Natural killer cell treated with Interleukin-12 subunit alpha and Interleukin-12 subunit beta and Interleukin-15 and Interleukin-18, amount 100 ng/mL, for 72 hours (primary cell): ENCODE measurements at regions not wholly inside any gene's neighbourhood (a gene's known extent, or its start where the extent isn't known, plus 50 kb on each side); places are given as distances from the start of the nearest gene placed in this dataset.
"Not testable (repeated sequence)": the region's sequence is repeated elsewhere in the genome, so short reads cannot be mapped to it uniquely, and the experiment has no call there.

Experiments
- ATAC-seq, 2 donors: fragments of 150-1000 bp; cut with Tn5 transposase in 1 of 2; sonication (Bioruptor Pico), chemical (Tn5 transposase) in 1 of 2; 2 replicates each; pipeline ENCODE4 v1.10.0; 2021
- DNase-seq: peaks from one replicate; pipeline ENCODE4 v3.0.0; 2022; ENCODE audit warnings: low spot score
- H3K27ac Mint-ChIP-seq, 2 donors: 1 replicate in 1 of 2; 2 replicates in 1 of 2; pipeline ENCODE4 v1.8.0; 2022; ENCODE audit warnings: mixed read lengths in 2 of 2, mild to moderate bottlenecking in 1 of 2, moderate library complexity in 1 of 2
- H3K27me3 Mint-ChIP-seq, 2 donors: 1 replicate in 1 of 2; 2 replicates in 1 of 2; pipeline ENCODE4 v1.8.0; 2022; ENCODE audit warnings: mixed read lengths in 2 of 2
- H3K36me3 Mint-ChIP-seq: one replicate; pipeline ENCODE4 v1.8.0; 2022; ENCODE audit warnings: mixed read lengths
- H3K4me1 Mint-ChIP-seq, 2 donors: 1 replicate in 1 of 2; 2 replicates in 1 of 2; pipeline ENCODE4 v1.8.0; 2022; ENCODE audit warnings: low read depth in 2 of 2, mixed read lengths in 2 of 2, mild to moderate bottlenecking in 1 of 2
- H3K4me3 Mint-ChIP-seq: one replicate; pipeline ENCODE4 v1.8.0; 2022; ENCODE audit warnings: mixed read lengths
- H3K9me3 Mint-ChIP-seq: 2 replicates; pipeline ENCODE4 v1.8.0; 2022; ENCODE audit warnings: mixed read lengths

GRCh38 chr14:40960257-40960656 is 646.4 kb upstream of the LRFN5 start:
- not testable (repeated sequence) for H3K27me3 Mint-ChIP-seq, H3K4me1 Mint-ChIP-seq, ATAC-seq, H3K4me3 Mint-ChIP-seq, DNase-seq, H3K27ac Mint-ChIP-seq
- Mint-ChIP-seq H3K36me3 (peaks cover 15% of the 10 kb centered on the region), H3K9me3 (peaks cover 11% of the 10 kb centered on the region)

DNA sequence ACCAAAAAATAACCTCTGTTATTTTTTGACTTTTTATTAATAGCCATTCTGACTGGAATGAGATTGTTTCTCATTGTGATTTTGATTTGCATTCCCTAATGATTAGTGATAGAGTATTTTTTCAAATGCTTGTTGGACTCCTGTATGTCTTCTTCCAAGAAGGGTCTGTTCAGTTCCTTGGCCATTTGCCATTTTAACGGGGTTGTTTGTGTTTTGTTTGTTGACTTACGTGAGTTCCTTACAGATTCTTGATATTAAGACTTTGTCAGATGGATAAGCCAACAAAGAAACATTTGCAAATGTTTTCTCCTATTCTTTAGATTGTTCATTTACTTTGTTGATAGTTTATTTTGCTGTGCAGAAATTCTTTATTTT is 651.6 kb upstream of the LRFN5 start:
- Mint-ChIP-seq H3K9me3 (peaks cover 5% of the 10 kb centered on the region), H3K4me3 (no peak overlapping the region), H3K27ac (no peak overlapping the region), H3K36me3 (peaks cover 14% of the 10 kb centered on the region), H3K4me1 (no peaks in the 10 kb centered on the region), H3K27me3 (no peaks in the 10 kb centered on the region)
- no peak for ATAC-seq
- no peak for DNase-seq

GRCh38 chr14:40954448-40955130 is 652.1 kb upstream of the LRFN5 start:
- not testable (repeated sequence) for H3K4me3 Mint-ChIP-seq, ATAC-seq, H3K9me3 Mint-ChIP-seq, H3K4me1 Mint-ChIP-seq, DNase-seq, H3K27me3 Mint-ChIP-seq, H3K27ac Mint-ChIP-seq
- H3K36me3 Mint-ChIP-seq, result peaks cover 14% of the 10 kb centered on the region

GRCh38 chr14:40944521-40944920 is 662.2 kb upstream of the LRFN5 start:
- Mint-ChIP-seq H3K27me3 (no peaks in the 10 kb centered on the region), H3K9me3 (peaks cover 18% of the 10 kb centered on the region), H3K27ac (no peak overlapping the region), H3K4me1 (no peaks in the 10 kb centered on the region), H3K36me3 (no peaks in the 10 kb centered on the region), H3K4me3 (no peak overlapping the region)
- ATAC-seq, result no peak
- DNase-seq, result no peak

- H3K27ac Mint-ChIP-seq, result no peak overlapping the region
- H3K9me3 Mint-ChIP-seq, result peaks cover 17% of the 10 kb centered on the region
- no peak for ATAC-seq
- H3K36me3 Mint-ChIP-seq, result no peaks in the 10 kb centered on the region
- no peaks in the 10 kb centered on the region for H3K4me1 Mint-ChIP-seq
- no peak for DNase-seq
- no peaks in the 10 kb centered on the region for H3K27me3 Mint-ChIP-seq
- no peak overlapping the region for H3K4me3 Mint-ChIP-seq
These were observed 669.8 kb upstream of the LRFN5 start for GRCh38 chr14:40936861-40937260.

DNA sequence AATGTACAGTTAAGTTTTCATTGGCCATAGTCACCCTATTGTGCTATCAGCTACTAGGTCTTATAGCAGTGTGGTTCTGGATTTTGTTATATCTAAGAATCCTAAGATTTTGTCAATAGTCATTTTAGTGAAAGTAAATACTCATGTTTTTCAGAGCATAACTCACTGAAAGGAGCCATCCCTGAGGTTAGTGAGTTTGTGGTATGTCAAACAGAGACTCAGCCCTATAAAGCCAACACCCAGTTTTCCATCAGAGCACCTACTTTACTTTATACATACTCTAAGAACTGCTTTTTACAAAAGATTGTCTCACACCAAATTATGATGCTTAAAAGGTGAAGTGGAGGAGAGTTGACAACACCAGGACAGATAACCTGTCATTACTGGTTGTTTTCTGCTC is 686.3 kb upstream of the LRFN5 start:
- H3K27me3 Mint-ChIP-seq, result no peaks in the 10 kb centered on the region
- no peaks in the 10 kb centered on the region for H3K9me3 Mint-ChIP-seq
- ATAC-seq (no peak), DNase-seq (no peak)
- H3K27ac Mint-ChIP-seq, result no peak overlapping the region
- no peaks in the 10 kb centered on the region for H3K36me3 Mint-ChIP-seq
- no peak overlapping the region for H3K4me3 Mint-ChIP-seq
- H3K4me1 Mint-ChIP-seq, result no peaks in the 10 kb centered on the region

- Mint-ChIP-seq H3K36me3 (no peaks in the 10 kb centered on the region), H3K9me3 (peaks cover 5% of the 10 kb centered on the region), H3K27me3 (no peaks in the 10 kb centered on the region), H3K4me1 (no peaks in the 10 kb centered on the region), H3K27ac (no peak overlapping the region), H3K4me3 (no peak overlapping the region)
- DNase-seq, result no peak
- ATAC-seq, result no peak
These were observed 695.5 kb upstream of the LRFN5 start for GRCh38 chr14:40911141-40911540.

DNA sequence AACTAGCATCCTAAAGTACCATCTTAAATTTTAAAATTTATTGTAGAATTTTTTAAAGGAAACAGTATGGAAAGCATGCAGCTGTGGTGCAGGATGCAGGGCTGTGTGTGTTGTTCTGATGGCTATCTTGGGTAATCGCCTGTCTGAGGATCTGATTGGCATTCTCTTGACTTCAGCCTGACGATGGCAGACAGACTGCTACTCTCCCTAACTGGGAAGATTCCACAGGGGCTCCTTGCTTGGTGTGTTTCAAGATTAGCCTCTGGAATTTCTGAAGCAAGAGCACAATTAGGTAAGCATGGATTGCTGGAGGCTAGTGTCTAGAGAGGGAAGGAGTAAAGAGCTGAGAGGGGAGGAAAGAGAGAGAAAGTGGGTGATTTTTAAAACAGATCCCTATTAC is 696.8 kb upstream of the LRFN5 start:
- H3K4me1 Mint-ChIP-seq, result no peaks in the 10 kb centered on the region
- no peak overlapping the region for H3K27ac Mint-ChIP-seq
- DNase-seq (no peak), ATAC-seq (no peak)
- H3K27me3 Mint-ChIP-seq, result no peaks in the 10 kb centered on the region
- H3K4me3 Mint-ChIP-seq, result no peak overlapping the region
- H3K9me3 Mint-ChIP-seq, result peaks cover 5% of the 10 kb centered on the region
- H3K36me3 Mint-ChIP-seq, result no peaks in the 10 kb centered on the region

GRCh38 chr14:40903709-40904108 is 703.0 kb upstream of the LRFN5 start:
- ATAC-seq (no peak), DNase-seq (no peak)
- H3K27me3 Mint-ChIP-seq, result no peaks in the 10 kb centered on the region
- peaks cover 12% of the 10 kb centered on the region for H3K9me3 Mint-ChIP-seq
- no peak overlapping the region for H3K27ac Mint-ChIP-seq
- no peaks in the 10 kb centered on the region for H3K4me1 Mint-ChIP-seq
- H3K36me3 Mint-ChIP-seq, result peaks cover 2% of the 10 kb centered on the region
- no peak overlapping the region for H3K4me3 Mint-ChIP-seq

DNA sequence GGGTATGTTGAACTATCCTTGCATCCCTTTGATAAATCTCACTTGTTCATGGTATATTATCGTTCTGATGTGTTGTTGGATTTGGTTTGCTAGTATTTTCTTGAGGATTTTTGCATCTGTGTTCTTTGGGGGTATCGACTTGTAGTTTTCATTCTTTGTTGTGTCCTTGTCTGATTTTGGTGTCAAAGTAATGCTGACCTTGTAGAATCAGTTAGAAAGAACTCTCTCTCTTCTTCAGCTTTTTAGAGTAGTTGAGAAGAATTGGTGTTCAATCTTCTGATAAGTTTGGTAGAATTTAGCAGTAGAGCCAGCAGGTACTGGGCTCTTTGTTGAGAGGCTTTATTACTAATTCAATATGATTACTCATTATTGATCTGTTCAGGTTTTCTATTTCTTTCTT is 707.2 kb upstream of the LRFN5 start:
- Mint-ChIP-seq H3K4me1 (no peaks in the 10 kb centered on the region), H3K27ac (no peak overlapping the region), H3K4me3 (no peak overlapping the region), H3K36me3 (peaks cover 5% of the 10 kb centered on the region), H3K9me3 (peaks cover 15% of the 10 kb centered on the region), H3K27me3 (no peaks in the 10 kb centered on the region)
- DNase-seq, result no peak
- no peak for ATAC-seq

DNA sequence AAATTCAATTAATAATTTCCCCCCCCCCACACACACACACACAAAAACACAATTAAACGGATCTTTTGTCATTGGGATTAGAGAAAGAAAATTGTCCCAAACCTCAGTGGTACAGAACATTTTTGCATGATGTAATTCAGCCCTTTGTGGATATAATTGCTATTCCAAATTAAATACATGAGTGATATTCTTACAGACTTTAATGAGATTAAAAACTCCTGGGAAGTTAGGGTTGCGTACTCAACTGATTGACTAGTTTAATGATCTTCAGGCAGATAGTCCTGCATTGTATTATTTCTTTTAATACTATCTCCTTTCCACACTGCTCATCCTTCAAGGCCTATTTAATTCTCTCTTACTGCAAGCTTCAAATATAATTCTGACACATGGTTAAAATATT is 711.8 kb upstream of the LRFN5 start:
- no peak overlapping the region for H3K4me3 Mint-ChIP-seq
- no peaks in the 10 kb centered on the region for H3K27me3 Mint-ChIP-seq
- no peak overlapping the region for H3K27ac Mint-ChIP-seq
- ATAC-seq, result no peak
- DNase-seq, result no peak
- H3K9me3 Mint-ChIP-seq, result peaks cover 16% of the 10 kb centered on the region
- peaks cover 5% of the 10 kb centered on the region for H3K36me3 Mint-ChIP-seq
- no peaks in the 10 kb centered on the region for H3K4me1 Mint-ChIP-seq

DNA sequence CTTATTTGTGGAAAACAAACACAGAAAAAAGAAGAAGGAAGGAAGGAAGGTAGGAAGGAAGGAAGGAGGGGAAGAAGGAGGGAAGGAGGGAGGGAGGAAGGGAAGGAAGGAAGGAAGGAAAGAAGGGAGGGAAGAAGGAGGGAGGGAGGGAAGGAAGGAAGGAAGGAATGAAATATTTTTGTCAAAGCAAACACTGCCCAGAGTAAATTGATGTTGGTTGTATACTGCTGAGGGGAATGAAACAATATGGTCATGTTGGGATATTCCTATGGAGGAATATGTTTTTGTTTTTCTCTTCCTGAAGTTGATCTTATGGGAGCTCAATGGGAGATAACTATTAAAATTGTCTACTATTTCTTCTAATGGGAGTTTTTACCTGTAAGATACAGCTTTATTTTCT is 717.5 kb upstream of the LRFN5 start:
- Mint-ChIP-seq H3K4me3 (no peak overlapping the region), H3K36me3 (no peaks in the 10 kb centered on the region), H3K9me3 (peaks cover 10% of the 10 kb centered on the region), H3K27ac (no peak overlapping the region), H3K27me3 (no peaks in the 10 kb centered on the region), H3K4me1 (no peaks in the 10 kb centered on the region)
- DNase-seq, result no peak
- no peak for ATAC-seq

- ATAC-seq (no peak), DNase-seq (no peak)
- H3K9me3 Mint-ChIP-seq, result peaks cover 10% of the 10 kb centered on the region
- no peaks in the 10 kb centered on the region for H3K27me3 Mint-ChIP-seq
- no peak overlapping the region for H3K4me3 Mint-ChIP-seq
- no peaks in the 10 kb centered on the region for H3K36me3 Mint-ChIP-seq
- no peak overlapping the region for H3K27ac Mint-ChIP-seq
- no peaks in the 10 kb centered on the region for H3K4me1 Mint-ChIP-seq
These were observed 718.8 kb upstream of the LRFN5 start for GRCh38 chr14:40887912-40888311.

GRCh38 chr14:40870252-40870651 is 736.4 kb upstream of the LRFN5 start:
- H3K4me1 Mint-ChIP-seq, result no peaks in the 10 kb centered on the region
- H3K27me3 Mint-ChIP-seq, result no peaks in the 10 kb centered on the region
- H3K9me3 Mint-ChIP-seq, result peaks cover 7% of the 10 kb centered on the region
- no peak overlapping the region for H3K4me3 Mint-ChIP-seq
- no peak for DNase-seq
- ATAC-seq, result no peak
- peaks cover 5% of the 10 kb centered on the region for H3K36me3 Mint-ChIP-seq
- H3K27ac Mint-ChIP-seq, result no peak overlapping the region

DNA sequence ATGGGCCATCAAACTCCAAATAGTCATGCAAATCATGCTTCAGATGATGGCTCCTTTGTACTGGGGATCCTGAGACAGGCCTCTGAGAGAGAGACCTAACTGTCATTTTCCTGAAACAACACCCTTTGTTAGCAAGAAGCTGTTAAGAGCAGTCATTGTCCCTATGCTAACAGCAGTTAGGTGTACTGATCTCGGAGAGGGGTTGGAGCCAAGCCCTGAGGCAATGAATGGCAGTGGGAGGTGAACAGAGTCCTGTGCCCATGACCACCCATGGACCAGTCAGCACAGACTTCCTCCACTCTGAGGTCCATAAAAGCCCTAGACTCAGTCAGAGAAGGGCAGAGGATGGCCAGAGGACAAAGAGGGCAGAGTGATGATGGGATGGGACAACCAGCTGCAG is 747.6 kb upstream of the LRFN5 start:
- Mint-ChIP-seq H3K27ac (no peak overlapping the region), H3K4me1 (no peaks in the 10 kb centered on the region), H3K9me3 (peaks cover 15% of the 10 kb centered on the region), H3K4me3 (no peak overlapping the region), H3K27me3 (no peaks in the 10 kb centered on the region), H3K36me3 (no peaks in the 10 kb centered on the region)
- ATAC-seq (no peak), DNase-seq (no peak)
